Fibroblast of lung (primary cell): ENCODE measurements at regions not wholly inside any gene's neighbourhood (a gene's known extent, or its start where the extent isn't known, plus 50 kb on each side); places are given as distances from the start of the nearest gene placed in this dataset.

ENCODE experiments used
- DNase-seq, 2 donors: peaks; one replicate each; pipeline versions ENCODE4 v3.0.0 to v3.0.0-alpha.2; 2010; ENCODE audit warnings: low read depth in 2 of 2
- H2AFZ ChIP-seq: 2 replicates; pipeline ENCODE4 v1.5.1; 2012; ENCODE audit warnings: low read length, control low read depth, inconsistent platforms
- H3K27ac ChIP-seq: 2 replicates; pipeline ENCODE4 v1.5.1; 2011; ENCODE audit warnings: low read length, control low read depth; ENCODE audit not compliant: insufficient read depth
- H3K27me3 ChIP-seq: 2 replicates; pipeline ENCODE4 v1.5.1; 2011; ENCODE audit warnings: mild to moderate bottlenecking, low read length; ENCODE audit not compliant: control insufficient read depth, insufficient read depth
- H3K36me3 ChIP-seq: 2 replicates; pipeline ENCODE4 v1.5.1; 2011; ENCODE audit warnings: low read length; ENCODE audit not compliant: control insufficient read depth, insufficient read depth
- H3K4me1 ChIP-seq: 2 replicates; pipeline ENCODE4 v1.5.1; 2011; ENCODE audit warnings: low read length; ENCODE audit not compliant: control insufficient read depth, insufficient read depth; ENCODE audit errors: extremely low read depth
- H3K4me2 ChIP-seq: 2 replicates; pipeline ENCODE4 v1.5.1; 2011; ENCODE audit warnings: low read length, control low read depth; ENCODE audit not compliant: insufficient read depth; ENCODE audit errors: extremely low read depth
- H3K4me3 ChIP-seq, 4 experiments: fragments of 200-600 bp in 1 of 4; sonication (generic) in 1 of 4; replicated peaks in 1 of 4; 2 replicates each; pipeline ENCODE4 v1.5.1; 2011 to 2016; ENCODE audit warnings: low read length in 4 of 4, low read depth in 3 of 4, mild to moderate bottlenecking in 3 of 4, control low read depth in 2 of 4, inconsistent platforms in 1 of 4, mixed read lengths in 1 of 4; ENCODE audit not compliant: insufficient read depth in 1 of 4; ENCODE audit errors: control extremely low read depth in 1 of 4
- H3K79me2 ChIP-seq: 2 replicates; pipeline ENCODE4 v1.5.1; 2012; ENCODE audit warnings: mild to moderate bottlenecking, low read length, inconsistent platforms; ENCODE audit not compliant: control insufficient read depth, insufficient read depth
- H3K9ac ChIP-seq: 2 replicates; pipeline ENCODE4 v1.5.1; 2011; ENCODE audit warnings: mild to moderate bottlenecking, low read length, control low read depth; ENCODE audit not compliant: insufficient read depth
- H3K9me3 ChIP-seq: 2 replicates; pipeline ENCODE4 v1.5.1; 2012; ENCODE audit warnings: low read depth, low read length; ENCODE audit not compliant: control insufficient read depth, insufficient read depth
- H4K20me1 ChIP-seq: 2 replicates; pipeline ENCODE4 v1.5.1; 2011; ENCODE audit warnings: low read length; ENCODE audit not compliant: control insufficient read depth, insufficient read depth; ENCODE audit errors: extremely low read depth
- CTCF ChIP-seq, 2 donors: IDR thresholded peaks in 1 of 2; conservative IDR thresholded peaks in 1 of 2; 1 replicate in 1 of 2; 2 replicates in 1 of 2; pipeline ENCODE4 v1.5.1; 2011 to 2012; ENCODE audit warnings: low read length in 2 of 2, control low read depth in 1 of 2, inconsistent platforms in 1 of 2, low read depth in 1 of 2, mild to moderate bottlenecking in 1 of 2
- EZH2 ChIP-seq: IDR thresholded peaks from 2 replicates; pipeline ENCODE4 v1.5.1; 2012; ENCODE audit warnings: low read length, control low read depth, mild to moderate bottlenecking; ENCODE audit errors: missing control alignments

- Histone ChIP-seq H2AFZ (no peak overlapping the region), H4K20me1 (no peaks in the 10 kb centered on the region), H3K4me1 (no peaks in the 10 kb centered on the region), H3K4me3 (no peak overlapping the region), H3K27ac (no peak overlapping the region), H3K9ac (no peak overlapping the region), H3K36me3 (no peaks in the 10 kb centered on the region), H3K4me2 (no peak overlapping the region), H3K27me3 (no peaks in the 10 kb centered on the region), H3K79me2 (no peaks in the 10 kb centered on the region), H3K9me3 (no peaks in the 10 kb centered on the region)
- no peak for TF ChIP-seq CTCF (conservative IDR thresholded peaks at IDR 0.05 in 1 of 2, IDR thresholded peaks at IDR 0.05 in 1 of 2; ENCODE audit: low read depth in 1 of 2, low read length in 2 of 2)
- TF ChIP-seq EZH2: no peak
- DNase-seq: no peak
Measured at GRCh38 chrX:40304115-40304514, 206.4 kb upstream of the BCOR start.

DNA sequence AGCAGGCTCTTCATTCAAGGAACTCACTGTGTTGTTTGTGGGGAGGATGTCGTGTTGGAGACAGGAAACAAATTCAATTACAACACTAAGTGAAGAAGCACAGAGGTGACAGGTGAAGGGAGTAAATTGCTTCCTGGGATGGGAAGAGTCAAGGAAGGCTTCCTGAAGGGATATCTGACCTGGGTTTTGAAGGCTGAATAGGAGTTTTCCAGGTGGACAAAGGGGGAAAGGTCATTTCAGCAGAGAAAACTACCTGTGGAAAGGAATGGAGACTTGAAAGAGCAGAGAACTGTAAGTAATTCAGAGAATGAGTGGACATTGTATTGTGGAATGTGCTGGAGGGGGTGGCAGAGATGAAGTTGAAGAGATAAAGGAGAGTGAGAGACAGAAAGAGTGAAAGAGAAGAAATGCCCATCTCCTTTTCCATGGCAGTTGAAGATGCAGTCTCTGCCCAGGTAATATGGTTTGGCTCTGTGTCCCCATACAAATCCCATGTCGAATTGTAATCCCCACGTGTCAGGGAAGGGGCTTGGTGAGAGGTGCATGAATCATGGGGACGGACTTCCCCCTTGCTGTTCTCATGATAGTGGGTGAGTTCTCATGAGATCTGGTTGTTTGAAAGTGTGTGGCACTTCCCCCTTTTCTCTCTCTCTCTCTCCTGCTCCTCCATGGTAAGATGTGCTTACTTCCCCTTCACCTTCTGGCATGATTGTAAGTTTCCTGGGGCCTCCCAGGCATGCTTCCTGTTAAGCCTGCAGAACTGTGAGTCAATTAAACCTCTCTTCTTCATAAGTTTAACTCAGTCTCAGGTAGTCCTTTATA lies 205.7 kb upstream of the BCOR start:
- TF ChIP-seq CTCF (conservative IDR thresholded peaks at IDR 0.05 in 1 of 2, IDR thresholded peaks at IDR 0.05 in 1 of 2; ENCODE audit: low read depth in 1 of 2, low read length in 2 of 2) (no peak), EZH2 (no peak)
- H4K20me1 ChIP-seq: no peaks in the 10 kb centered on the region

DNA sequence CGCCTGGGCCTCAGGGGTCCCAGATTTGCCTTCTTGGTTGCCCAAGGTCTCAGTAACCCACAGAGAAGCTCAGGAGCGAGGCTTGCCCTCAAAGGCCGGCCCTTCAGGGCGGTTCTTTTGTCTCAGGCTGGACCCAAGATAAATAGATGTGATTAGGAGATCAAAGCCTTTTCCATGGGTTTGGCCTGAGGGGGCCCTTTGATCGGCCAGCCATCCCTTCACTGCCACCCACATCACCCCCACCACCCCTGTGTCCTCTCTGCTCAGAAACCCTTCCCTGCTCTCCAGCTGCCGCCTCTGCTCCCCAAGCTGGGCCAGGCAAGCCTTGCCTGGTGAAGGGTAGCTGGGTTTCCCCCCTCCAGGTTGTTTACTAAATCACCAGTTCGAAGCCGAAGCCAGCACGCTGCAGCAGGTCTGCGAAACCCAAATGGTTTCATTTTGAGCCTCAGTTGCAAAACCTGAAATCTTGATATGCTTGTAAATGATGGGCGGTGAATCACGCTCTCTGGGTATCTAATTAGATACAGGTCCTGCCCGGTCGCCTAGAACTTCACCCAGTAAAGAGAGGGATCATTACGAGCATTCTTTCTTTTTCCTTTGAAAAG lies 202.6 kb upstream of the BCOR start:
- H3K4me1 ChIP-seq: no peaks in the 10 kb centered on the region
- H3K36me3 ChIP-seq: no peaks in the 10 kb centered on the region
- no peaks in the 10 kb centered on the region for H4K20me1 ChIP-seq
- H3K4me3 ChIP-seq: no peak overlapping the region
- no peak for DNase-seq
- TF ChIP-seq CTCF (conservative IDR thresholded peaks at IDR 0.05 in 1 of 2, IDR thresholded peaks at IDR 0.05 in 1 of 2; ENCODE audit: low read depth in 1 of 2, low read length in 2 of 2) (no peak), EZH2 (no peak)
- no peaks in the 10 kb centered on the region for H3K79me2 ChIP-seq
- H3K9me3 ChIP-seq: no peaks in the 10 kb centered on the region
- H3K9ac ChIP-seq: no peak overlapping the region
- no peak overlapping the region for H3K4me2 ChIP-seq
- no peak overlapping the region for H2AFZ ChIP-seq
- no peaks in the 10 kb centered on the region for H3K27me3 ChIP-seq
- no peak overlapping the region for H3K27ac ChIP-seq

More for the DNA sequence above, 205.7 kb upstream of the BCOR start:
- Histone ChIP-seq H3K4me1 (no peaks in the 10 kb centered on the region), H3K9ac (no peak overlapping the region), H2AFZ (no peak overlapping the region), H3K4me2 (no peak overlapping the region), H3K27ac (no peak overlapping the region), H3K9me3 (no peaks in the 10 kb centered on the region), H3K4me3 (no peak overlapping the region), H3K79me2 (no peaks in the 10 kb centered on the region), H3K27me3 (no peaks in the 10 kb centered on the region), H3K36me3 (no peaks in the 10 kb centered on the region)
- no peak for DNase-seq
